DMS 273 (cell line): ENCODE measurements at regions not wholly inside any gene's neighbourhood (a gene's known extent, or its start where the extent isn't known, plus 50 kb on each side); places are given as distances from the start of the nearest gene placed in this dataset.
"Not testable (repeated sequence)": the region's sequence is repeated elsewhere in the genome, so short reads cannot be mapped to it uniquely, and the experiment has no call there.

Experiments used
- DNase-seq: peaks from one replicate; lab custom pipeline; 2025; ENCODE audit not compliant: unreplicated experiment; lab: John Stamatoyannopoulos, UW

DNA sequence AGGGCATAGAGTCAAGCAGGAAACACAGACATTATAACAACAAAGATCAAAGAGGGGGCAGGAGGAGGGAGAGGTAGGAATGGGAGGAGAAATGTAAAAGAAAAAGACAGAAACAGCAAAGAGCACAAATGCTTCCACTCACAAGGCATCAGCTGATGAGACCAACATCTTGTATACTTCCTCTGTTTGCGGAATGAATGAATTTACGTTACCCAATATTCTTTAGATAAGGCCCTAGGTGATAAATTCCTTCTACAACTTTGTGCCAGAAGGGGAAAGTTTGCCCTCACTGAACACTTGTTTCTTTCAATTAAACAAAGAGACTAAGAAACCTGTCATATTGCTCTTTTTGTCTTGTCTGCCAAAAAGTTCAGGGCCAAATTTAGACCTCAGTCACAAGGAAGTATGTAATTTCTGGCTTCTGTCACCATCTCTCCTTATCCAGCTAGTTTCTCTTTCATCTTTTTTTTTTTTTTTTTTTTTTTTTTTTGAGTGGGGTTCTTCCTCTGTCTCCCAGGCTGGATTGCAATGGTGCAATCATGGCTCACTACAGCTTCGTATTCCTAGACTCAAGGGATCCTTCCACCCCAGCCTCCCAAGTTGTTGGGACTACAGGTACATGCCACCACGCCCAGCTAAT, 116.4 kb upstream of the NANOS1 start:
- DNase-seq: no peak

DNA sequence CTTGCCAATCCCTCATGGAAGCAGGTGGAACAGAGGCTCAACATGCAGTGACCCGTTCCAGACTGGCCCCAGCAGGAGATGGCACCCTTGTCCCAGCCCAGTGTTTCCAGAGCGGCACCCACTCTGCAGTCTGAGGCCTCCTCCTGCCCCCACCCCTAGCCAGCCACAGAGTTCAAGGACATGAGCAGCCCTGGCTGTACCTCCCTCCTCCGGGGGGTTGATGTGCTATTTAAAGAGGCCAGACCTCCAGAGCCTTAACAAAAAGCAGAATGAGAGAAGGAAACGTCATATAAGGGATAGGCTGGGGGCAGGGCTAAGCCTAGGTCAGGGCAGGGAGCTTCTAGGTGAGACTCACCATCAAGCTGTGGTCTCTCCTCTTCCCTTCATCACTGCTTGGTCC, 115.7 kb upstream of the NANOS1 start:
- no peak for DNase-seq

DNA sequence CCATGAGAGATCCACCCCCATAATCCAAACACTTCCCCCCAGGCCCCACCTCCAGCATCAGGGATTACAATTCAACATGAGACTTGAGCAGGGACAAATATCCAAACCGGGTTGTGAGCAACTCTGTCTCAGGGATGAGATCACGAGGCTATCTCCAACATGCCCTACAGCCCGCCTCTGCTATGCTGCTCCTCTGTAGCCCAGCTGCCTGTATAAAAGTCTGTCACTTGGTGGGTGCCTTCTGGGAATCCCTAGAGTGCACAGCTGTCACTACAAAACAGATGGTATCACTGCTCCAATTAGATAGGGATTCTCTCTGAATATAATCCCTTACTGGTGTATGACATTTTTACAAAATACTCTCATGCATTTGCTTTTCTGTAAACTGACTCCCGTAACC, 114.9 kb upstream of the NANOS1 start:
- peak; percentile 61 for DNase-seq

DNA sequence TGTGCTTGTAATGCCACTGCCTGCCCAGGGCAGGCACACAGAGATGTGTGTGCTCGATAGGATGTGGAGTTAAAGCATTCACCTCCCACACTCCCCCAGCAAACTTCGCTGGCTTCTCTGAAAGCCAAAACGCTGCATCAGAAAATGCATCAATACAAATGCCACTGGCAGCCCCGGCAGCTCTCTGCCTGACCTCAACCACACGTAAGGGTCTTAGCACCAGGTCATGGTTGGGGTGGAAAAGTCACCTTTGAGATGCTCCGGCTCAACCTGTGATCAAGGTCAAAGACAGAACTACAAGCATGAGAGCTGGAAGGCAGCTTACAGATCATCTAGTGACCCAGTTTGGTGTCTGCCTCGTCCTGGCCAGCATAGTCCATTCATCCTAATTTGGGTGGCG, 114.4 kb upstream of the NANOS1 start:
- peak; percentile 5 for DNase-seq

DNA sequence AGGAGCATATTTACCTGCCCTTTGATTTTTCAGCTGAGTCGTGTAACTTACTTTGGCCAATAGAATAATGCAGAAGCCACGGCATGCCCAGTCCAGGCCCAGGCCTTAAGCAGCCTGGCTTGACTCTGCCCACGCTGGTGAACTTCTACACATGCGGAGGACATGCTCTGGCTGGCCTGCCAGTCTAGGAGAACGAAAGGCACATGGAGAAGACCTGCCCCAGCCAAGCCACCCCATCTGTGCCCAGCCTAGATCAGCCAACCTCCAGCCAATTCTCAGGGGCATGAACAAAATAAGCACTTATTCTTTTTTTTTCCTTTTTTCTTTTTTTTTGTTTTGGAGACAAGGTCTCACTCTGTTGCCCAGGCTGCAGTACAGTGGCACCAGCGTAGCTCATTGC, 112.7 kb upstream of the NANOS1 start:
- DNase-seq: no peak

DNA sequence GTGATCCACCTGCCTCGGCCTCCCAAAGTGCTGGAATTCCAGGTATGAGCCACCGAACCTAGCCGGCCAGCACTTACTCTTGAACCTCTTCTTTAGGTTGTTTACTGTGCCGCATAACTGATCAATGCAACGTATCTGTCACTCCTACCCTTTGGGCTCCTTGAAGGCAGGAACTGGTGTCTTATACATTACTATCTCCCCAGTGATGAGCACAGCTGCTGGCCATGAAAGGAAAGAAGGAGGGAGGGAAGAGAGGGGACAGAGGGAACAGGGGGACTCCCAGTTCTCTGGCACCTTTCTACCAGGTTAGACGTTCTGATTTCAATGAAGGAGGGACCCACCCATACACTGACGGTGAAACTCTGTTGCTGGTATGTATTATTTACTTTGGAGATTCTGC, 111.8 kb upstream of the NANOS1 start:
- DNase-seq: no peak

DNA sequence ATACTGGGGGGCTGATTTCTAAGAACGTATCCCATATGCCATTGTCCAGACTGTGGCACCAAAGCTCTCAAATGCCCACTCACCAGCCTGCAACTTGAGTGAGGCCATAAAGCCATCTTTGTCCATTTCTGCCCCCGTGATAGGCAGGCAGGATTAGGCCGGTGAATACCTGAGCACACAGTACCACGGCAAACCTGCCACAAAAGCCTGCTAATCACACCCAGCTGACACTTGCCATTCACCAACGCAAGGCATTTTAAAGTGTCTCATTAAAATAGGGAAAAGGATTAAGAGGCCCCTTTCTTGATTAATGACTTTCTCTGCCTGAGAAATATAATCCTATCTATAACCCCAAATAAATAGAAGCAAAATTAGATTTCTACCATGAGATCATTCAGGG, 111.4 kb upstream of the NANOS1 start:
- no peak for DNase-seq

DNA sequence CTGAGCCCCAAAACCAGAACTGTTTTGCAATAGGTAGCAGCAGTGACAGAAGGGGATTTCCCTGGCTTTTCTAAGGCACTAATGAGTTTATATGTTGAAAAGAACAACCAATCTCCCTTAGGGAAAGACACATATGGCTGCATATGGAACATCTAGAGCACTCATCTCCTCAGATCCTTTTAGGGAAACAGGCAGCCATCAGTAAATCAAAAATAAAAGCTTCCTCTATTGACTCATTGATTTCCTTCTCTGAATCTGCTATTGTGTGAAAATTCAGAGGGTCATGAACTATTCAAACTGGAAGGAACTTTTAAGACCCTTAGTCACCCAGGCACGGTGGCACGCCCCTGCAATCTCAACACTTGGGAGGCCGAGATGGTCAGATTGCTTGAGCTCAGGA, 110.9 kb upstream of the NANOS1 start:
- peak; percentile 15 for DNase-seq

DNA sequence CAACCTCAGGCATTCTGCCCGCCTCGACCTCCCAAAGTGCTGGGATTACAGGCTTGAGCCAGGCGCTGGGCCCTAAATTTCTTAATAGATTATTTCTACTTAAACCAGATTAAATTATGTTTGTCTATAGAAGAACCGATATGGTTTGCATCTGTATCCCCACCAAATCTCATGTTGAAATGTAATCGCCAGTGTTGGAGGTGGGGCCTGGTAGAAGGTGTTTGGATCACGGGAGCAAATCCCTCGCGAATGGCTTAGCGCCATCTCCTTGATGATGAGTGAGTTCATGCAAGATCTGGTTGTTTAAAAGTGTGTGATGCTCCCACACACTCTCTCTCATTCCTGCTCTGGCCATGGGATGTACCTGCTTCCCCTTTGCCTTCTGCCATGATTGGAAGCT, 109.3 kb upstream of the NANOS1 start:
- DNase-seq: no peak

DNA sequence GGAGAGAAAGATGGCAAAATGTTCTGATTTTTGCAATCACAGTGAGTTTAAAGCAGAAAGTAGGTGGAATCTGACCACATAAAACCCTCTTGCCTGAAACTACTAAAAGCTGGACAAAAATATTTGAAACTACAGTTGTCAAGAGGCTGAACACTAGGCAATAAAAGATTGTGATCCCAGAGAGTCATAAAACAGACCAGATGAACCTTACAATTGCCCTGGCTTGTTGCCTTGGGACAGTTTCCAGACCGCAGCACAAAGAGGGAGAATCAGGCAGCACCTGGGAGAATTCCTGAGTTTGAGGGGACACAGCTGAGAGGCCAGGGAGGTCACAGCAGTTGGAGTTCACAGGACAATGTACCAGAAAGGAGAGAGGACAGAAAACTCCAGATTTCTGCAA, 107.3 kb upstream of the NANOS1 start:
- no peak for DNase-seq

DNA sequence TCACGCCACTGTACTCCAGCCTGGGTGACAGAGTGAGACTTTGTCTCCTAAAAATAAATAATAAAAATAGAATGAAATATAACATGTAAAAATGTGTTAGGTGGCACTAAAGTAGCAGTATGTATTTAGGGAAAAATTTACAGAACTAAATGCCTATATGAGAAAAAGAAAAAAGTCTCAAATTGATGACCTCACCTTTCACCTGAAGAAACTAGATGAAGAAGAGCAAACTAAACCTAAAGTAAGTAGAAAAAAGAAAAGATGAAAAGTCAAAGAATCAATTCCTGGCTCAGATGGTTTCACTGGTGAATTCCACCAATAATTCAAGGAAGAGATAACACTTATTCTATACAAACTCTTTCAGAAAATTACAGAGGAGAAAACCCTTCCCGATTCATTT, 106.5 kb upstream of the NANOS1 start:
- DNase-seq: no peak

DNA sequence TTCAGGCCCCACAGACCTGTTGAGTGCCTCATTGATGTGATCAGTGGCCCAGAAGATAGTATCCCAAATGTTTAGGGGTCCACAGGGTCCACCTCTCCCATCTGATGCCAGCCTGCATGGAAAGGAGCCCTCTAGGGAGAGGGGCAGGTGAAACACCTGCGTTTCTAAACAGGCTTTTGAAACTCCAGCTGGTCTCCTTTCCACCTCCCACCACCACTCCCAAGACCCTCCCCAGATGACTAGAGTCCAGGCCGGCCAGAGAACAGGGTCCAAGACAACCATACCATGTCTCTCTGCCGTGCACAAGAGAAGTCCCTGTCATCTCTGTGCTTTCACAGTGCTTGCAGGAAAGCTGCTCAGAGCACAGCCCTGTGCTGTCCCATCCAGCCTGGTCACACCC, 105.0 kb upstream of the NANOS1 start:
- no peak for DNase-seq

DNA sequence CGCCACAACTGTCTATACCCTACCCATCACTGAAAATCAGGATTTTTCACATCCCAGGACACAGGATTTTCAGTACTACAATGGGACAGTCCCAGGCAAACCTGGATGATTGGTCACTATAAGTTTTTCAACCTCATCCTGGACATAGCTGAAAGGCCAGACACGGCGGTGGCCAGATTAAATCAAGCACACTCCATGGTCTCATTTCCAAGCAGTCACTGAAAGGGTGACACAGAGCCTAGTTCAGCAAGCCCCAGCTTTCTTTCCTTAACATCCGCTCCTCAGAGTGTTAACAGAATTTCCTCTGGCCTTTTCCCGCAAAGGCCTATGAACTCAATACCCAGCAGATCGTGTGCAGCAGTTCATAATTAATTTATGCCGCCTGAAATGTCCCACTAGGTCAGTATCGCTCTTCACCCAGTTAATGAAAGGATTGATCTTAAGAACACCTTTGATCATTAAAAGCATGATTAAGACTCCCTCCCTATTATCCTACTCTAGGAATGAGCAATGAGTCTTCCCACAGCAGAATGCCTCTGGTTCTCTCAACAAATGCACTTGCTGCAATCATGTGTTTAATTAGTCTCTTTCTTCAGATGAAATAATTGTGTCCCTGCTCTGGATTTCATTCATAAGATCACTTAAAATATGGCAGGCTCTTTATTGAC, 104.0 kb upstream of the NANOS1 start:
- DNase-seq: no peak

DNA sequence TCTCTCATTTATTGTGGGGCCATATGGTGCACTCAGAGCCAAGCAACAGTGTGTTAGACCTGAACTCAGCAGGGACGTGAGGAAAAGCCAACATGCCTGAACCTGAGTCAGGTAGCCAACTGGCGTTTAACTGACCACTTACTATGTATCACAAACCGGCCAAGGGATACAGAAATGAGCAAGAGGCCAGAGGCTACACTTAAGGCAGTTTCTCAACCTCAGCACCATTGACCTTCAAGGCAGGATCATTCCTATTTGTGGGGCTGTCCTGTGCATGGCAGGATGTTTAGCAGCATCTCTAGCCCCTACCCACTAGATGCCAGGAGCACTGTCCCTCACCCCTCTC, 103.5 kb upstream of the NANOS1 start:
- DNase-seq: peak; percentile 50

DNA sequence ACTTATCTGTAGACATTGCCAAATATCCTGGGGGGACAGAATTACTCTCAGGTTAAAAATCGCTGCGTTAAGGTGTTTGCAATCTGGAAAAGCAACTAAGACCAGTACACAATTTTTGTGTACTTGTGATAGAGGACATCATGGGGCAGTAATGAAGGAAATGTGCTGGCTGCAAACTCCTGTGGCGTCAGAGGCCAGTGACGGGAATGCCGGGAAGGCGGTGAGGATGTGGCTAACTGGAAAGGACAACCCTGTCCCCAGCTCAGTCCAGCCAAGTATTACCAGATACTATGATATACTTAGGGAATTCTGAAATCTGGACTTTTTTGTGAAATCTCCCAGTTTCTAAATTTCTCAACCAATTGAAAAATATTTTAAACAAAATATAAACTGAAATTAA, 103.1 kb upstream of the NANOS1 start:
- no peak for DNase-seq

DNA sequence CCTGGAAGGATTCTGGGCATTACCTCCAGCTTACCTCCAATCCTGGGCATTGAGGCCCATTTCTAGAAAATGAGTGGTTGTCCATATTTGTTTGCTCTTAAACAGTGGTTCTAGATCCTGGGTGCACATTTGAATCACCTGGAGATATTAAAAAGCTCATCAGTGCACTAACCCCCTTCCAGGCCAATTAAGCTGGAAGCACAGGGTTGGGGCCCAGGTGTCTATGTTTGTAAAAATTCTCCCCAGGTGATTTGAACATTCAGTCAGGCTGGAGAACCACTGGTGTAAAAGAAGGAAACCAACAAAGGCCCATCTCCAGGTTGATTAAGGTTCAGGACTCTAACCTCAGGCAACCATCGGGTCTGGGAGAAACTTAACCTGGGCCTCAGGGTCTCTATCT, 102.6 kb upstream of the NANOS1 start:
- DNase-seq: no peak

DNA sequence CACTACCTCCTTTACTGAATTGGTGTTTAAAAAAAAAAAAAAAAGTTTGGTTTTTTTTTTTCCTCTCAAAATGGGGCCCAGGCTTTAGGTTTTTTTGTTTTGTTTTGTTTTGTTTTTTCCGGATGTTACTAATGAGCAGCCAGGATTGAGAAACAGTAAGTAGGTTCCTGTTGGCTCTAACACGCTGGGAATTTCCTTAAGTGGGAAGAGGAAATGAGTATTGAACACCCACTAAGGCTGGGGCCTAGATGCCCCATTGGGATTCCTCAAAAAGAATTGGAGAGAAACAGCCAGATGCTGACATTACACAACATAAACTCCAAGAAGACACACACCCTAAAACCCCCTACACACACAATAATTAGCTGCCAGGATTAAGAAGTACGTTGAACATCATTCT, 102.2 kb upstream of the NANOS1 start:
- DNase-seq: no peak

DNA sequence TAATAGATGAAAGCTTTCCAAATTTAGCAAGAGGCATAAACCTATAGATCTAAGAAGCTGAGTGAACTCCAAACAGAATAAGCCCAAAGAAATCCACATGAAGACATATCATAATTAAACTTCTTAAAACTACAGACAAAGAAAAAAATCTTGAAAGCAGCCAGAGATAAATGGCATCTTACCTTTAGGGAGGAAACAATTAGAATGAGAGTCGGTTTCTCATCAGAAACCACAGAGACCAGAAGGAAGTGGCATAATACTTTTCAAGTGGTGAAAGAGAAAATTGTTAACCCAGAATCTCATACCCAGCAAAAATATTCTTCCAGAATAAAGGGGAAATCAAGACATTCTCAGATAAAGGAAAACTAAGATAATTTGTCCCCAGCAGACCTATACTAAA, 98.9 kb upstream of the NANOS1 start:
- no peak for DNase-seq

DNA sequence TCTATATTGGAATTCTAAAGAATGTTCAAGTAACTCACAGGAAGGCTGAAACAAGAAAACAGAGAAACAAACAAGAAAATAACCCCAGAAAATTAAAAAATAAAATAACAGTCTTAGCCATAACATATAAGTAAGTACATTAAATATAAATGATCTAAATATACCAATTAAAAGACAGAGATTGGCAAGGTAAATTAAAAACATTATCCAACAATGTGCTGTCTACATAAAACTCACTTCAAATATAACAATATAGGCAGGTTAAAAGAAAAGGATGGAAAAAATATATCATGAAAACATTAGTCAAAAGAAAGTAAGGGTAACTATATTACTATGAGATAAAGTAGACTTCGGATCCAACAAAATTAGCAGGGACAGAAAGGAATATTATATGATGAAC, 98.1 kb upstream of the NANOS1 start:
- no peak for DNase-seq

DNA sequence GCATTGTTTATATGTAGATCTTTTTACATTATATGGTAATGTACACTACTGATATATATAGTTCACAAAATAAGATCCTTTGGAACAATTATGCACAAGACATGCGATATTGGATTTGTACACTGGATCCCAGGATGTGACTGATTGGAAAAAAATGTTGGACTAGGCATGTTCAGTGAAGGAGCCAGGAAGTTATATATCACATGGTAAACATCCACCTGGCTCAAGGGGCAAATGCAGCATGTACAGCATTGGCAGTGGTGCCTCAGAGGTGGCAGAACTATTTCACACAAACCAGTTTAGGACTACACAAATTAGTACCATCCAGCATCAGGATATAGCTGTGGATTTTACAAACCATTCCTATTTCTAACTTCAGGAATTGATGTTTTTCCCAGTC, 97.4 kb upstream of the NANOS1 start:
- DNase-seq: not testable (repeated sequence)

DNA sequence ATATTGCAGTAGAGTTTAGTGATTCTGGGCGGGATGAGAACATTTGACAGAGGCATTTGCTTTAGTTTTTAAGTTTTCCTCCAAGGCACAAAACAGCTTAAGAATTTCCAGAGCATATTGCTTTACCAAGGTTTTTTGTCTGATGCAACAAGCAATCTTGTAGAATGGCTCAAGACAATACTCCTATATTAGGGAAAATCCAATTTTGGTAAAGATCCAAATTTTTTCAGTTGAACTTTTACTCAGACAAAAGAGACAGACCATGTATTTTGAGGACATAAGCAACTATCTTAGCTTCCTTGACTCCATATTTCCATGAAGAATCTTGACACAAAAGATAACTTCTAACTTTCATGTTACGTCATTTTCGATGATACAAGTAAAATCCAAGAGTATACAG, 92.3 kb upstream of the NANOS1 start:
- no peak for DNase-seq

DNA sequence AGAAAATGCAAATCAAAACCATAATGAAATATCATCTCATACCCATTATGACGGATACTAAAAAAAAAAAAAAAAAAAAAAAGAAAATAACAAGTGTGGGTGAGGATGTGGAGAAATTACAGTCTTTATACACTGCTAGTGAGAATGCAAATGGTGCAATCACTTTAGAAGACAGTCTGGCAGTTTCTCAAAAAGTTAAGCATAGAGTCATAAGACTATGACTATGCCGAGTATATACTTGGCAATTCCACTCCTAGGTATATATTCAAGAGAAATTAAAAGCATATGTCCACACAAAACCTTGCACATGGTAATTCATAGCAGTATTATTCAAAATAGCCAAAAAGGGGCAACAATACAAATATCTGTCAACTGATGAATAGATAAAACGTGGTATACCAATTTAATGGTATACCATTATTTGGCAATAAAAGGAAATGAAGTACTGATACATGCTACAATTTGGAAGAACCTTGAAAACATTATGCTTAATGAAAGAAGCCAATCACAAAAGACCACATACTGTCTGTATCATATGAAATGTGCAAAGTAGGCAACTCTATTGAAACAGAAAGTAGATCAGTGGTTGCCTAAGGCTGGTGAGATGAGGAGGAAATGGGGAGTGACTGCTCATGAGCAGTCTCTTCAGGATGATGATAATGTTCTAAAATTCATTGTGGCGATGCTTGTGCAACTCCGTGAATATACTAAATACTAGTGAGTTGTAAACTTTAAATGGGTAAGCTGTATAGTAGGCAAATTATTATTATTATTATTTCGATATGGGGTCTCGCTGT, 90.1 kb upstream of the NANOS1 start:
- no peak for DNase-seq

DNA sequence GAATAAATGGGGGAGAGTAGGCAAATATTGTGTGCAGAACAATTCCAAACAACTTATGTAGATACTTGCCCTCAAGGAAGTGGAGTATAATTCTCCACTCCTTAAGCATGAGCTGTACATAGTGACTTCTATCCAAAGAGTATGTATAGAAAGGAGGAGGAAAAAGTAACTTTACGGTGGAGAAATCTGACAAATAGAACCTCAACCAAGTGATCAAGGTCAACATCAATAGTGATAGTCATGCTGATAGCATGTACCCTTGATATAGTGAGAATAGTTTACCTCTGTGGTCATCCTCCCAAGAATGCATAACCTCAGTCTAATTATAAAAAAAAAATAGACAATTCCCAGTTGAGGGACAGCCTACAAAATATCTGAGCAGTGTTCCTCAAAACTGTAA, 89.1 kb upstream of the NANOS1 start:
- no peak for DNase-seq
